ENCODE measurements at regions not wholly inside any gene's neighbourhood (a gene's known extent, or its start where the extent isn't known, plus 50 kb on each side); places are given as distances from the start of the nearest gene placed in this dataset.

DNA sequence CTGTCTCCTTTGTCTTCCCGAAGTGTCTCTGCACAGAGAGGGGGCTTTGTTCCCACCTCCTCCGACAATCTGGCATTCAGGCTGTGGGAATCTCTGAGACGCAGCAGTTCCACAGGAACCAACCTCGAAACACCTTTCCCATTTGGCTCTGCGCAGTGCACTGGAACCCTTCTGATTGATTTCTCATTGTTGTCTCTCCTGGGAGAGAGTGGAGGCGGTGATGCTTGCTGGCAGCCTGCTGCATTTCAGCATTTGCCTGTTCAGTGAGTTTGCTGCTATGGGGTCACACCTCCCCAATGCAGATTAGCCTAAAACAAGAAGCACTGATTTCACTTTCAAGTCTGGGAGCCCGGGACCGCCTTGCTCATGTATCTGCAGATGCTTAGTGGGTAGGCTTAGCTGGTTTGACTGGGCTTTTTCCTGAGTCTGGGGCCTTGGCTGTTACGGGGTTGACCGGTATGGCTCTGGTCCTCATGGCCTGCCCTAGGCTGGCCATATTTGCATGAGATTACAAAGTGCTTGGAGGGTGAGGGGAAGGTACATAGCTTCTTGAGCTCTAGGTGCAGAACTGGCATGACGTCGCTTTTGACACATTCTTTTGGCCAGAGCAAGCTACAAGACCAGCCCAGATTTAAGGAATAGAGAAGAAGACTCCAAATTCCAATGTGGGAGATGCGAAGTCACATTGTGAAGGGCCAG lies 695.3 kb downstream of the PTPRU start:
- TF ChIP-seq POLR2AphosphoS5 (IDR thresholded peaks at IDR 0.05) = no peak
- TF ChIP-seq CTCF (IDR thresholded peaks at IDR 0.05) = no peak
- no peak for TF ChIP-seq POLR2A (IDR thresholded peaks at IDR 0.05)
- no peak for TF ChIP-seq EP300 (IDR thresholded peaks at IDR 0.05)
- Histone ChIP-seq H3K4me3 (no peak overlapping the region), H3K27ac (no peak overlapping the region), H3K9me3 (no peaks in the 10 kb centered on the region), H3K36me3 (no peaks in the 10 kb centered on the region), H3K27me3 (peaks cover 59% of the 10 kb centered on the region), H3K4me1 (no peaks in the 10 kb centered on the region)
- ATAC-seq = no peak
- 46 to 56% methylated on average over 7 to 8 of the region's 13 CpGs for WGBS, 2 donors (ENCODE audit: low coverage in 1 of 2)

DNA sequence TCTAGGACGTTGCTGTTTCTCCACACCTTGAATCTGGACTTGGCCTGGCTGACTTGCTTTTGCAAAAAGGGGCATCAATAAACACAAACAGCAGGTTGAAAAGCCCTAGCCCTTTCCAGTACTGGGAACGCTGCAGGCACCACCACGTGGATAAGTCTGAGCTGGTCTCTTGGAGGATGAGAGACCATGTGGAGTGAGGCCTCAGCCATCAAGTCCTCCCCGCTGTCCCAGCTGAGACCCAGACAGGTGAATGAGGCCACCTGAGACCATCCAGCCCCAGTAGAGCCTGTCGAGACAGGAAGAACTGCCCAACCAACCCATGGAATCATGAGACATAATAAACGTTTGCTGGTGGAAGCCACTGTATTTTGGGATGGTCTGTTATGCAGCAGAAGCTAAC lies 688.7 kb downstream of the PTPRU start:
- TF ChIP-seq POLR2A (IDR thresholded peaks at IDR 0.05) (no peak), POLR2AphosphoS5 (IDR thresholded peaks at IDR 0.05) (no peak), CTCF (IDR thresholded peaks at IDR 0.05) (no peak), EP300 (IDR thresholded peaks at IDR 0.05) (no peak)
- 33 to 70% methylated on average over 1 to 2 of the region's 6 CpGs for WGBS, 2 donors (ENCODE audit: low coverage in 1 of 2)
- Histone ChIP-seq H3K4me3 (no peak overlapping the region), H3K27me3 (peaks cover 59% of the 10 kb centered on the region), H3K36me3 (no peaks in the 10 kb centered on the region), H3K9me3 (no peaks in the 10 kb centered on the region), H3K27ac (no peak overlapping the region), H3K4me1 (no peaks in the 10 kb centered on the region)
- ATAC-seq = no peak

- Histone ChIP-seq H3K9me3 (no peaks in the 10 kb centered on the region), H3K4me1 (no peaks in the 10 kb centered on the region), H3K4me3 (no peak overlapping the region), H3K36me3 (no peaks in the 10 kb centered on the region), H3K27ac (no peak overlapping the region), H3K27me3 (peaks cover 51% of the 10 kb centered on the region)
- ATAC-seq = no peak
- WGBS, 2 donors (ENCODE audit: low coverage in 1 of 2) = 5 to 29% methylated on average over 2 of the region's 2 CpGs
- no peak for TF ChIP-seq CTCF (IDR thresholded peaks at IDR 0.05)
- no peak for TF ChIP-seq EP300 (IDR thresholded peaks at IDR 0.05)
- TF ChIP-seq POLR2A (IDR thresholded peaks at IDR 0.05) = no peak
- no peak for TF ChIP-seq POLR2AphosphoS5 (IDR thresholded peaks at IDR 0.05)
Observed at GRCh38 chr1:29924017-29924431, 687.7 kb downstream of the PTPRU start.

DNA sequence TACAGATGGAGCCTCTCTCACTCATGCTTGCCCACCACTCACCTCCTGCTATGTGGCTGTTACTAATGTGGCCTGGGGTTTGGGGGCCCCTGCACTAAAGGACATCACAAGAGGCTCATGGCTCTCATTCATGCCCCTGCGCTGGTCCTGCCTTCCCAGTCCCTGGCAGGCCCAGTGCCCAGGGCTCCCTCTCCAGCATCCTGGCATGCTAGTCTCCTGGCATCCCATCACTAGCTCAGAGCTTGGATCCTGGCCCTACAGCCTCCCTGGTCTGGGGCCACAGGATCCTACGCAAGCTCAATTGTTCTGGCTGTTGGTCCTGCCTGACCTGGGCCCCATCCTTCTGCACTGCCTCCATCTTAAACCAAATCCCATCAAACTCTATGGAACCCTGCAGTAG lies 685.4 kb downstream of the PTPRU start:
- Histone ChIP-seq H3K36me3 (no peaks in the 10 kb centered on the region), H3K4me3 (no peak overlapping the region), H3K27me3 (peaks cover 37% of the 10 kb centered on the region), H3K4me1 (no peaks in the 10 kb centered on the region), H3K27ac (no peak overlapping the region), H3K9me3 (no peaks in the 10 kb centered on the region)
- no peak for TF ChIP-seq CTCF (IDR thresholded peaks at IDR 0.05)
- TF ChIP-seq POLR2A (IDR thresholded peaks at IDR 0.05) = no peak
- no peak for TF ChIP-seq POLR2AphosphoS5 (IDR thresholded peaks at IDR 0.05)
- no peak for TF ChIP-seq EP300 (IDR thresholded peaks at IDR 0.05)
- no peak for ATAC-seq
- 100% methylated on average over 1 of the region's 2 CpGs; no CpG with 5 or more reads in 1 of the 2 donors for WGBS, 2 donors (ENCODE audit: low coverage in 1 of 2)

- Histone ChIP-seq H3K9me3 (peaks cover 0 to 4% (median 0%) of the 10 kb centered on the region in 3 donors), H3K4me1 (no peaks in the 10 kb centered on the region), H3K27ac (no peak overlapping the region), H3K4me3 (no peak overlapping the region), H3K27me3 (peaks cover 35% of the 10 kb centered on the region), H3K36me3 (no peaks in the 10 kb centered on the region)
- TF ChIP-seq POLR2AphosphoS5 (IDR thresholded peaks at IDR 0.05) (no peak), POLR2A (IDR thresholded peaks at IDR 0.05) (no peak), CTCF (IDR thresholded peaks at IDR 0.05) (no peak), EP300 (IDR thresholded peaks at IDR 0.05) (no peak)
- WGBS, 2 donors (ENCODE audit: low coverage in 1 of 2) = 58% methylated on average over 9 of the region's 11 CpGs; no CpG with 5 or more reads in 1 of the 2 donors
- ATAC-seq = no peak
Observed at GRCh38 chr1:29920784-29921183, 684.5 kb downstream of the PTPRU start.
